Endothelial cell of umbilical vein (primary cell): ENCODE measurements at regions not wholly inside any gene's neighbourhood (a gene's known extent, or its start where the extent isn't known, plus 50 kb on each side); places are given as distances from the start of the nearest gene placed in this dataset.

Experiments
- BruUV-seq: library from RNA; stranded (reverse); fragments of 400-500 nt; replicated peaks from 2 replicates; lab custom pipeline; 2021; lab: Mats Ljungman, UMichigan
- CTCF ChIA-PET: fragments of 300-600, 350-600 bp; sonication (Branson Sonifier 250); formaldehyde crosslinking; loops from one replicate; lab custom pipeline; 2021; ENCODE audit warnings: antibody characterized with exemption, inconsistent platforms; lab: Charles Lee
- POLR2A ChIA-PET: fragments of 300-600, 350-600 bp; sonication (Branson Sonifier 250); formaldehyde crosslinking; loops from one replicate; lab custom pipeline; 2021; ENCODE audit warnings: antibody characterized with exemption, inconsistent platforms; lab: Charles Lee
- DNase-seq: peaks from one replicate; pipeline ENCODE4 v3.0.0-alpha.2; 2011; ENCODE audit warnings: low read depth, low spot score
- FAIRE-seq: peaks from 2 replicates; lab custom pipeline; 2011; peaks lifted over from hg19 to GRCh38; lab: Jason Lieb, UNC
- H2AFZ ChIP-seq: 2 replicates; pipeline ENCODE4 v1.6.0; 2012; ENCODE audit warnings: low read depth, low read length, control low read depth, inconsistent platforms
- H3K27ac ChIP-seq: 2 replicates; pipeline ENCODE4 v1.5.1; 2011; ENCODE audit warnings: low read depth, mild to moderate bottlenecking, control low read depth, low read length, moderate library complexity; ENCODE audit not compliant: insufficient read depth
- H3K27me3 ChIP-seq, 2 experiments: 2 replicates each; pipeline versions ENCODE4 v1.6.0 to v1.6.1; 2011; ENCODE audit warnings: low read length in 2 of 2, mixed read lengths in 1 of 2; ENCODE audit not compliant: control insufficient read depth in 2 of 2, insufficient read depth in 2 of 2
- H3K36me3 ChIP-seq, 2 experiments: 2 replicates in 1 of 2; 3 replicates in 1 of 2; pipeline ENCODE4 v1.5.1; 2011; ENCODE audit warnings: low read length in 2 of 2, mild to moderate bottlenecking in 1 of 2, moderate library complexity in 1 of 2; ENCODE audit not compliant: control insufficient read depth in 2 of 2, insufficient read depth in 2 of 2; ENCODE audit errors: extremely low read depth in 1 of 2
- H3K4me1 ChIP-seq: 3 replicates; pipeline ENCODE4 v1.5.1; 2011; ENCODE audit warnings: mild to moderate bottlenecking, low read length; ENCODE audit not compliant: control insufficient read depth, insufficient read depth; ENCODE audit errors: extremely low read depth
- H3K4me2 ChIP-seq: 2 replicates; pipeline ENCODE4 v1.6.1; 2011; ENCODE audit warnings: low read length, control low read depth, mixed read lengths; ENCODE audit not compliant: insufficient read depth
- H3K4me3 ChIP-seq, 3 experiments: fragments of 200-600 bp in 1 of 3; sonication (generic), shearing (Covaris generic) in 1 of 3; replicated peaks in 1 of 3; 2 replicates each; pipeline ENCODE4 v1.5.1; 2011 to 2016; ENCODE audit warnings: control low read depth in 3 of 3, low read length in 3 of 3, mild to moderate bottlenecking in 2 of 3, inconsistent platforms in 1 of 3, low read depth in 1 of 3, moderate library complexity in 1 of 3; ENCODE audit not compliant: insufficient read depth in 1 of 3
- H3K79me2 ChIP-seq: 2 replicates; pipeline ENCODE4 v1.6.0; 2012; ENCODE audit warnings: low read length, inconsistent platforms; ENCODE audit not compliant: control insufficient read depth, insufficient read depth
- H3K9ac ChIP-seq: replicated peaks from 2 replicates; pipeline ENCODE3; 2011; ENCODE audit warnings: low read length, control low read depth; ENCODE audit not compliant: insufficient read depth; ENCODE audit errors: extremely low read depth
- H3K9me1 ChIP-seq: replicated peaks from 3 replicates; pipeline ENCODE4 v1.6.0; 2011; ENCODE audit warnings: mild to moderate bottlenecking, low read length; ENCODE audit not compliant: control insufficient read depth, insufficient read depth; ENCODE audit errors: extremely low read depth
- H3K9me3 ChIP-seq: replicated peaks from 2 replicates; pipeline ENCODE4 v1.5.1; 2012; ENCODE audit warnings: low read length, inconsistent platforms; ENCODE audit not compliant: control insufficient read depth, insufficient read depth
- H4K20me1 ChIP-seq: replicated peaks from 2 replicates; pipeline ENCODE3; 2011; ENCODE audit warnings: mild to moderate bottlenecking, low read length; ENCODE audit not compliant: control insufficient read depth, insufficient read depth; ENCODE audit errors: extremely low read depth
- EZH2 ChIP-seq: IDR thresholded peaks from 2 replicates; pipeline ENCODE4 v1.6.1; 2012; ENCODE audit warnings: borderline replicate concordance, low read depth, mild to moderate bottlenecking, moderate library complexity, low read length, inconsistent platforms; ENCODE audit not compliant: severe bottlenecking
- FOS ChIP-seq: IDR thresholded peaks from 2 replicates; pipeline ENCODE4 v1.6.1; 2011; ENCODE audit warnings: mild to moderate bottlenecking, low read length, moderate library complexity, borderline replicate concordance; ENCODE audit not compliant: insufficient read depth
- GATA2 ChIP-seq: IDR thresholded peaks from 2 replicates; pipeline ENCODE4 v1.7.0; 2011; ENCODE audit warnings: low read depth, mild to moderate bottlenecking, moderate library complexity, mixed read lengths, low read length; ENCODE audit not compliant: insufficient read length, insufficient read depth
- JUN ChIP-seq: IDR thresholded peaks from 2 replicates; pipeline ENCODE4 v1.6.1; 2011; ENCODE audit warnings: borderline replicate concordance, low read depth; ENCODE audit not compliant: insufficient read length, insufficient read depth
- MYC ChIP-seq: IDR thresholded peaks from one replicate; pipeline ENCODE4 v1.6.1; 2011; ENCODE audit warnings: mild to moderate bottlenecking, low read depth, low read length
- POLR2A ChIP-seq: IDR thresholded peaks from 2 replicates; pipeline ENCODE4 v1.6.1; 2012; ENCODE audit warnings: low read depth, mild to moderate bottlenecking, control low read depth, low read length
- POLR2AphosphoS5 ChIP-seq: IDR thresholded peaks from 2 replicates; pipeline ENCODE4 v1.6.1; 2012; ENCODE audit warnings: low read depth, mild to moderate bottlenecking, control low read depth, low read length, moderate library complexity; ENCODE audit not compliant: insufficient read depth
- dilution Hi-C: fragments of 300-500 bp; cut with MboI; formaldehyde crosslinking; loops from one replicate; pipeline ENCODE4 v1.15.0; 2019; ENCODE audit warnings: low sequenced_read_pairs; ENCODE audit not compliant: extremely low pct_ligation_motif_present
- intact Hi-C: fragments of 100-400 bp; cut with micrococcal nuclease; formaldehyde crosslinking; loops from one replicate; pipeline ENCODE4 v1.10.0; 2022
- TF ChIP-seq, protein P1 (sequence below): IDR thresholded peaks from 2 replicates; pipeline ENCODE4 v1.6.1; 2011; ENCODE audit not compliant: insufficient read depth, insufficient read length
- TF ChIP-seq, protein P2 (sequence below), 2 donors: IDR thresholded peaks; 1 replicate in 1 of 2; 2 replicates in 1 of 2; pipeline ENCODE4 v1.5.1; 2011; ENCODE audit warnings: low read length in 2 of 2, mild to moderate bottlenecking in 2 of 2, moderate library complexity in 2 of 2, control low read depth in 1 of 2, inconsistent platforms in 1 of 2, low read depth in 1 of 2; ENCODE audit not compliant: insufficient read depth in 1 of 2; ENCODE audit errors: extremely low read depth in 1 of 2

DNA sequence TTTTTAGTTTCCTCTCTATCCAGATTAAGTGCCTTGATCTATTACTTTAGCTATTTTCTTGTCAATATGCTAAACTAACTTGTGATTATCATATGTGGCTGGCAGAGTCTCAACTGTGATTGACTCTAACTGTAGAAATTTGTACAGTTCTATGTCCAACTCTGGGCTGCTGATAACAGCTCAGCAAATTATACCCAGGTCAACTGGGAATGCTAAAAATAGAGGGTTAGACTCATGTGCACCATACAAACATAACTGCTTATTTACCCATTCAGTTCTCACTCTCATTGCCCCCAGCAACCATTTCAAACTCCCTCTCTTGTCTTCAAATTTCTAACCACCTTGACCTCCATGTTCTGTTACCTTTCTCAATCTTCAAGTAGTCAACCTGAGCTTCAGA lies 576.9 kb downstream of the TDRD15 start:
- Histone ChIP-seq H3K36me3 (no peaks in the 10 kb centered on the region), H3K4me3 (no peak overlapping the region), H3K4me1 (no peaks in the 10 kb centered on the region), H3K27ac (no peak overlapping the region), H3K79me2 (no peaks in the 10 kb centered on the region), H3K27me3 (no peaks in the 10 kb centered on the region), H4K20me1 (no peaks in the 10 kb centered on the region), H3K9ac (no peak overlapping the region), H3K4me2 (no peak overlapping the region), H3K9me3 (peaks cover 4% of the 10 kb centered on the region), H2AFZ (no peak overlapping the region), H3K9me1 (no peaks in the 10 kb centered on the region)
- intact Hi-C loops = no loop called here
- no TSS peak for BruUV-seq
- DNase-seq (no peak), FAIRE-seq (no peak)
- CTCF ChIA-PET = no interaction called here
- dilution Hi-C loops = no loop called here
- TF ChIP-seq JUN (no peak), POLR2AphosphoS5 (no peak), POLR2A (no peak), EZH2 (no peak), GATA2 (no peak), MYC (no peak), FOS (no peak)
- TF ChIP-seq, protein P1, sequence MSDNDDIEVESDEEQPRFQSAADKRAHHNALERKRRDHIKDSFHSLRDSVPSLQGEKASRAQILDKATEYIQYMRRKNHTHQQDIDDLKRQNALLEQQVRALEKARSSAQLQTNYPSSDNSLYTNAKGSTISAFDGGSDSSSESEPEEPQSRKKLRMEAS = no peak
- TF ChIP-seq, protein P2, sequence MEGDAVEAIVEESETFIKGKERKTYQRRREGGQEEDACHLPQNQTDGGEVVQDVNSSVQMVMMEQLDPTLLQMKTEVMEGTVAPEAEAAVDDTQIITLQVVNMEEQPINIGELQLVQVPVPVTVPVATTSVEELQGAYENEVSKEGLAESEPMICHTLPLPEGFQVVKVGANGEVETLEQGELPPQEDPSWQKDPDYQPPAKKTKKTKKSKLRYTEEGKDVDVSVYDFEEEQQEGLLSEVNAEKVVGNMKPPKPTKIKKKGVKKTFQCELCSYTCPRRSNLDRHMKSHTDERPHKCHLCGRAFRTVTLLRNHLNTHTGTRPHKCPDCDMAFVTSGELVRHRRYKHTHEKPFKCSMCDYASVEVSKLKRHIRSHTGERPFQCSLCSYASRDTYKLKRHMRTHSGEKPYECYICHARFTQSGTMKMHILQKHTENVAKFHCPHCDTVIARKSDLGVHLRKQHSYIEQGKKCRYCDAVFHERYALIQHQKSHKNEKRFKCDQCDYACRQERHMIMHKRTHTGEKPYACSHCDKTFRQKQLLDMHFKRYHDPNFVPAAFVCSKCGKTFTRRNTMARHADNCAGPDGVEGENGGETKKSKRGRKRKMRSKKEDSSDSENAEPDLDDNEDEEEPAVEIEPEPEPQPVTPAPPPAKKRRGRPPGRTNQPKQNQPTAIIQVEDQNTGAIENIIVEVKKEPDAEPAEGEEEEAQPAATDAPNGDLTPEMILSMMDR (IDR thresholded peaks at IDR 0.05; ENCODE audit: extremely low read depth in 1 of 2, insufficient read depth in 1 of 2, low read depth in 1 of 2, low read length in 2 of 2) = no peak
- POLR2A ChIA-PET = no interaction called here
